DOHH2 (cell line): ENCODE measurements at regions not wholly inside any gene's neighbourhood (a gene's known extent, or its start where the extent isn't known, plus 50 kb on each side); places are given as distances from the start of the nearest gene placed in this dataset.
"Not testable (repeated sequence)": the region's sequence is repeated elsewhere in the genome, so short reads cannot be mapped to it uniquely, and the experiment has no call there.

Experiments
- H3F3A ChIP-seq: fragments of 200-600 bp; sonication (generic), shearing (Covaris generic); 2 replicates; pipeline ENCODE4 v1.6.0; 2016; ENCODE audit warnings: antibody characterized with exemption, mild to moderate bottlenecking; ENCODE audit not compliant: control insufficient read depth, insufficient read depth
- H3K27ac ChIP-seq: fragments of 200-600 bp; sonication (generic); 2 replicates; pipeline ENCODE4 v1.5.1; 2014; ENCODE audit warnings: low read depth, mild to moderate bottlenecking, low read length, moderate library complexity
- H3K27me3 ChIP-seq: fragments of 200-600 bp; sonication (generic); 2 replicates; pipeline ENCODE4 v1.6.1; 2014; ENCODE audit warnings: mild to moderate bottlenecking, low read length, mixed read lengths; ENCODE audit not compliant: control insufficient read depth
- H3K36me3 ChIP-seq: fragments of 200-600 bp; sonication (generic); 2 replicates; pipeline ENCODE4 v1.6.1; 2014; ENCODE audit warnings: mild to moderate bottlenecking, low read length, moderate library complexity, mixed read lengths; ENCODE audit not compliant: control insufficient read depth
- H3K4me1 ChIP-seq: fragments of 200-600 bp; sonication (generic); 2 replicates; pipeline ENCODE4 v1.6.1; 2014; ENCODE audit warnings: mild to moderate bottlenecking, low read length, mixed read lengths; ENCODE audit not compliant: control insufficient read depth
- H3K4me2 ChIP-seq: fragments of 200-600 bp; sonication (generic); 2 replicates; pipeline ENCODE4 v1.6.0; 2014; ENCODE audit warnings: mild to moderate bottlenecking, low read length, moderate library complexity
- H3K4me3 ChIP-seq: fragments of 200-600 bp; sonication (generic); 2 replicates; pipeline ENCODE4 v1.5.1; 2014; ENCODE audit warnings: mild to moderate bottlenecking, low read length, mixed read lengths
- H3K79me2 ChIP-seq: fragments of 200-600 bp; sonication (generic); 2 replicates; pipeline ENCODE4 v1.6.1; 2014; ENCODE audit warnings: mild to moderate bottlenecking, low read length, mixed read lengths; ENCODE audit not compliant: control insufficient read depth
- H3K9me2 ChIP-seq: fragments of 200-600 bp; sonication (generic); replicated peaks from 2 replicates; pipeline ENCODE4 v1.6.1; 2014; ENCODE audit warnings: mild to moderate bottlenecking, low read length, mixed read lengths; ENCODE audit not compliant: control insufficient read depth
- H3K9me3 ChIP-seq: fragments of 200-600 bp; sonication (generic); 2 replicates; pipeline ENCODE4 v1.6.1; 2014; ENCODE audit warnings: antibody characterized with exemption, low read length, mixed read lengths; ENCODE audit not compliant: control insufficient read depth, insufficient read depth
- H4K20me1 ChIP-seq: fragments of 200-600 bp; sonication (generic); 2 replicates; pipeline ENCODE4 v1.6.0; 2014; ENCODE audit warnings: low read depth, mild to moderate bottlenecking, antibody characterized with exemption, low read length, moderate library complexity; ENCODE audit not compliant: control insufficient read depth, insufficient read depth
- EZH2phosphoT487 ChIP-seq: fragments of 200-600 bp; sonication (generic); IDR thresholded peaks from 2 replicates; pipeline ENCODE4 v1.6.1; 2017; ENCODE audit warnings: borderline replicate concordance, mild to moderate bottlenecking, antibody characterized with exemption, low read length, moderate library complexity, mixed read lengths
- TF ChIP-seq, protein P1 (sequence below): fragments of 200-600 bp; sonication (generic); IDR thresholded peaks from one replicate; pipeline ENCODE4 v1.5.1; 2014; ENCODE audit warnings: antibody characterized with exemption, mild to moderate bottlenecking, low read depth, low read length; ENCODE audit not compliant: poor library complexity, severe bottlenecking

DNA sequence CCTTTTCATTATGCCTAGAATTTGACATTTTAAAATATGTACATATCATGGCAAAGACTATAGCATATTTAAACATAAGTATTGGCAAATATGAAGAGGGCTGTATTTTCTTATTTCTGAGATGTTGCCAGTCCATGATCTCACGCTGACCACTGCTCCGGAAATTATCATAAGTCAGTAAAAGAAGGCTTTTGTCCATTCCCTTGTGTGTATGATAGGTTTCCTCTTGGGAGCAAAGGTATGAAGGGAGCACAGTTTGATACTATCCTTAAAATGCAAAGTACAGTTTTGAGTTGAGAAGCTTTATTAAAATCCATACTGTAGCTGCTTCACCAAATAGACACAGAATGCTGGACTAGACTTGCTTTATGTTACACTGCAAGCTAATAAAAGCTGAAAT is 52.6 kb upstream of the AGA start:
- Histone ChIP-seq H3K79me2 (no peaks in the 10 kb centered on the region), H3K27ac (no peak overlapping the region), H3K9me3 (no peaks in the 10 kb centered on the region), H3K4me1 (no peaks in the 10 kb centered on the region), H3K4me3 (no peak overlapping the region), H3F3A (no peaks in the 10 kb centered on the region), H4K20me1 (no peaks in the 10 kb centered on the region), H3K27me3 (no peaks in the 10 kb centered on the region), H3K9me2 (no peaks in the 10 kb centered on the region), H3K4me2 (no peak overlapping the region), H3K36me3 (no peaks in the 10 kb centered on the region)
- no peak for TF ChIP-seq EZH2phosphoT487
- TF ChIP-seq, protein P1, sequence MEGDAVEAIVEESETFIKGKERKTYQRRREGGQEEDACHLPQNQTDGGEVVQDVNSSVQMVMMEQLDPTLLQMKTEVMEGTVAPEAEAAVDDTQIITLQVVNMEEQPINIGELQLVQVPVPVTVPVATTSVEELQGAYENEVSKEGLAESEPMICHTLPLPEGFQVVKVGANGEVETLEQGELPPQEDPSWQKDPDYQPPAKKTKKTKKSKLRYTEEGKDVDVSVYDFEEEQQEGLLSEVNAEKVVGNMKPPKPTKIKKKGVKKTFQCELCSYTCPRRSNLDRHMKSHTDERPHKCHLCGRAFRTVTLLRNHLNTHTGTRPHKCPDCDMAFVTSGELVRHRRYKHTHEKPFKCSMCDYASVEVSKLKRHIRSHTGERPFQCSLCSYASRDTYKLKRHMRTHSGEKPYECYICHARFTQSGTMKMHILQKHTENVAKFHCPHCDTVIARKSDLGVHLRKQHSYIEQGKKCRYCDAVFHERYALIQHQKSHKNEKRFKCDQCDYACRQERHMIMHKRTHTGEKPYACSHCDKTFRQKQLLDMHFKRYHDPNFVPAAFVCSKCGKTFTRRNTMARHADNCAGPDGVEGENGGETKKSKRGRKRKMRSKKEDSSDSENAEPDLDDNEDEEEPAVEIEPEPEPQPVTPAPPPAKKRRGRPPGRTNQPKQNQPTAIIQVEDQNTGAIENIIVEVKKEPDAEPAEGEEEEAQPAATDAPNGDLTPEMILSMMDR, result no peak

DNA sequence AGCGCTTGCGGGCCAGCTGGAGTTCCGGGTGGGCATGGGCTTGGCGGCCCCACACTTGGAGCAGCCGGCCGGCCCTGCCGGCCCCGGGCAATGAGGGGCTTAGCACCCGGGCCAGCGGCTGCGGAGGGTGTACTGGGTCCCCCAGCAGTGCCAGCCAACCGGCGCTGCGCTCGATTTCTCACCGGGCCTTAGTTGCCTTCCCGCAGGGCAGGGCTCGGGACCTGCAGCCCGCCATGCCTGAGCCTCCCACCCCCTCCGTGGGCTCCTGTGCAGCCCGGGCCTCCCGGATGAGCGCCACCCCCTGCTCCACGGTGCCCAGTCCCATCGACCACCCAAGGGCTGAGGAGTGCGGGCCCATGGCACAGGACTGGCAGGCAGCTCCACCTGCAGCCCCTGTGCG is 53.4 kb upstream of the AGA start:
- H3K9me3 ChIP-seq, H3F3A ChIP-seq, H3K4me3 ChIP-seq, H3K4me1 ChIP-seq, H3K9me2 ChIP-seq, H3K27me3 ChIP-seq, H3K79me2 ChIP-seq, H3K4me2 ChIP-seq, H4K20me1 ChIP-seq, H3K27ac ChIP-seq, H3K36me3 ChIP-seq: not testable (repeated sequence)

DNA sequence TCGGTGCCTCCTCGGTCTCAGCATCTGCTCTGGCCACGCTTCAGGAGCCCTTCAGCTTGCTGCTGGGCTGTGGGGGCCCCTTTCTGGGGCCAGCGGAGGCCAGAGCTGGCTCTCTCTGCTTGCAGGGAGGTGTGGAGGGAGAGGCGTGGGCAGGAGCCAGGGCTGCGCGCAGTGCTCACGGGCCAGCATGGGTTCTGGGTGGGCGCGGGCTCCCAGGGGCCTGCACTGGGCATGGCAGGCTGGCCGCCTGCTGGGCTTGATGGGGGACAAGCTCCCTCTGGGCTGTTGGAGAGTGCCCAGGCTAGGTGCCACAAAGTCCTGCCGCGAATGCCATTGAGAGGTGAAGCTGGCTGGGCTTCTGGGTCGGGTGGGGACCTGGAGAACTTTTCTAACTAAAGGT is 57.3 kb upstream of the AGA start:
- H3K4me2 ChIP-seq, result no peak overlapping the region
- no peaks in the 10 kb centered on the region for H3K9me2 ChIP-seq
- no peaks in the 10 kb centered on the region for H4K20me1 ChIP-seq
- no peaks in the 10 kb centered on the region for H3K4me1 ChIP-seq
- H3K9me3 ChIP-seq, result no peaks in the 10 kb centered on the region
- H3K4me3 ChIP-seq, result no peak overlapping the region
- no peaks in the 10 kb centered on the region for H3F3A ChIP-seq
- H3K79me2 ChIP-seq, result no peaks in the 10 kb centered on the region
- H3K27ac ChIP-seq, result no peak overlapping the region
- H3K27me3 ChIP-seq, result no peaks in the 10 kb centered on the region
- H3K36me3 ChIP-seq, result no peaks in the 10 kb centered on the region
- TF ChIP-seq EZH2phosphoT487, result no peak
- TF ChIP-seq, protein P1, result no peak

DNA sequence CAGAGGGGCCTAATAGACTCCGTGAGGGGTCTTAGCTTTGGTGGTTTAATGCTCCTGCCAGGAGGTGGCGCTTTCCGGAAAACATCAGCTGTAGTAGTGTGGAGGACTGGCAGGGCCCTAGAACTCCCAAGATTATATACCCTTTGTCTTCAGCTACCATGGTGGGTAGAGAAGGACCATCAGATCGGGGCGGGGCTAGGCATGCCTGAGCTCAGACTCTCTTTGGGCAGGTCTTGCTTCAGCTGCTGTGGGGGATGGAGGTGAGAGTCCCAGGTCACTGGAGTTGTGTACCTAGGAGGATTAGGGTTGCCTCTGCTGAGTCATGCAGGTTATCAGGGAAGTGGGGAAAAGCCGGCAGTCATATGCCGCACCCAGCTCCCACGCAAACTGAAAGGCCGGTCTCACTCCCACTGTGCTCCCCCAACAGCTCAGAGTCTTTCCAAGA is 63.0 kb upstream of the AGA start:
- Histone ChIP-seq H3K4me2 (no peak overlapping the region), H3K9me3 (no peaks in the 10 kb centered on the region), H4K20me1 (no peaks in the 10 kb centered on the region), H3K4me1 (no peaks in the 10 kb centered on the region), H3K79me2 (no peaks in the 10 kb centered on the region), H3K27me3 (no peaks in the 10 kb centered on the region), H3F3A (no peaks in the 10 kb centered on the region), H3K27ac (no peak overlapping the region), H3K9me2 (no peaks in the 10 kb centered on the region), H3K4me3 (no peak overlapping the region), H3K36me3 (no peaks in the 10 kb centered on the region)
- TF ChIP-seq, protein P1, result no peak
- no peak for TF ChIP-seq EZH2phosphoT487
